Gastrocnemius medialis (tissue), 4 donors: ENCODE measurements at regions not wholly inside any gene's neighbourhood (a gene's known extent, or its start where the extent isn't known, plus 50 kb on each side); places are given as distances from the start of the nearest gene placed in this dataset.

Source experiments
- CTCF ChIP-seq, 5 experiments: fragments of 450-650 bp in 3 of 5; fragments of 200-600 bp in 2 of 5; sonication (generic) in 2 of 5; IDR thresholded peaks in 4 of 5; conservative IDR thresholded peaks in 1 of 5; 1 replicate in 4 of 5; 2 replicates in 1 of 5; pipeline ENCODE4 v1.5.1; 2016 to 2019; ENCODE audit warnings: antibody characterized with exemption in 5 of 5, mild to moderate bottlenecking in 3 of 5, moderate library complexity in 3 of 5
- POLR2A ChIP-seq, 2 donors: fragments of 450-650 bp; IDR thresholded peaks; one replicate each; pipeline ENCODE4 v1.6.1; 2017; ENCODE audit warnings: antibody characterized with exemption in 2 of 2, mild to moderate bottlenecking in 2 of 2, moderate library complexity in 2 of 2

- no peak for TF ChIP-seq CTCF (IDR thresholded peaks at IDR 0.05 in 4 of 5, conservative IDR thresholded peaks at IDR 0.05 in 1 of 5)
- no peak for TF ChIP-seq POLR2A (IDR thresholded peaks at IDR 0.05)
Observed at GRCh38 chr14:54138024-54138353, 181.4 kb upstream of the BMP4 start.
